Adrenal gland (tissue), 9 donors: ENCODE measurements at regions not wholly inside any gene's neighbourhood (a gene's known extent, or its start where the extent isn't known, plus 50 kb on each side); places are given as distances from the start of the nearest gene placed in this dataset.
A peak's percentile ranks its signal among the peaks of the same experiment; 100 is the strongest.

Source experiments
- DNase-seq, 7 donors: peaks; one replicate each; pipeline ENCODE4 v3.0.0-alpha.2; 2019 to 2020
- H3K27ac ChIP-seq, 5 donors: fragments of 200-600 bp; sonication (generic) in 4 of 5; 1 replicate in 3 of 5; 2 replicates in 2 of 5; pipeline versions ENCODE4 v1.5.1 to v1.8.0; 2016 to 2020; ENCODE audit warnings: mild to moderate bottlenecking in 1 of 5
- H3K27me3 ChIP-seq: fragments of 200-600 bp; 2 replicates; pipeline ENCODE4 v1.8.0; 2021
- H3K36me3 ChIP-seq, 2 donors: fragments of 200-600 bp; replicated peaks in 1 of 2; 1 replicate in 1 of 2; 2 replicates in 1 of 2; pipeline versions ENCODE4 v1.5.1 to v1.8.0; 2018 to 2022
- H3K4me1 ChIP-seq, 2 donors: fragments of 200-600 bp; replicated peaks in 1 of 2; 1 replicate in 1 of 2; 2 replicates in 1 of 2; pipeline versions ENCODE4 v1.5.1 to v1.8.0; 2018 to 2021
- H3K4me3 ChIP-seq, 4 donors: fragments of 200-600 bp; sonication (generic) in 3 of 4; one replicate each; pipeline ENCODE4 v1.5.1; 2016 to 2018
- H3K9me3 ChIP-seq, 3 donors: fragments of 200-600 bp; sonication (generic) in 1 of 3; replicated peaks in 1 of 3; 1 replicate in 2 of 3; 2 replicates in 1 of 3; pipeline versions ENCODE4 v1.5.1 to v1.8.0; 2016 to 2021
- CTCF ChIP-seq, 6 experiments: fragments of 450-650 bp in 4 of 6; fragments of 200-600 bp in 2 of 6; sonication (generic) in 1 of 6; IDR thresholded peaks; 1 replicate in 5 of 6; 2 replicates in 1 of 6; pipeline versions ENCODE4 v1.5.1 to v1.8.0; 2016 to 2021; ENCODE audit warnings: antibody characterized with exemption in 6 of 6, mild to moderate bottlenecking in 2 of 6, moderate library complexity in 1 of 6
- POLR2A ChIP-seq, 2 donors: fragments of 450-650 bp; IDR thresholded peaks; one replicate each; pipeline ENCODE4 v1.6.1; 2017; ENCODE audit warnings: antibody characterized with exemption in 2 of 2, mild to moderate bottlenecking in 2 of 2, moderate library complexity in 1 of 2
- WGBS, 4 donors: extraction: QIAGEN DNeasy Blood & Tissue Kit in 2 of 4; methylation state at CpG; one replicate each; pipeline versions ENCODE4 v1.1.5 to v1.1.7; 2013 to 2017; 5-methylcytosine and 5-hydroxymethylcytosine counted together
- intact Hi-C, 2 donors: fragments of 100-400 bp; cut with DNase I; formaldehyde crosslinking; loops; one replicate each; pipeline versions ENCODE4 v1.14.1 to v1.15.0; 2022 to 2023
- donor health status: healthy with polysubstance abuse.
- donor health status: Bipolar disorder and iron deficiency.
- donor health status: DM: yes; HTN: yes; CAD: no.
- donor health status: DM: no; HTN: no; CAD: no.
- donor health status: DM: no; HTN: no; CAD: no.

DNA sequence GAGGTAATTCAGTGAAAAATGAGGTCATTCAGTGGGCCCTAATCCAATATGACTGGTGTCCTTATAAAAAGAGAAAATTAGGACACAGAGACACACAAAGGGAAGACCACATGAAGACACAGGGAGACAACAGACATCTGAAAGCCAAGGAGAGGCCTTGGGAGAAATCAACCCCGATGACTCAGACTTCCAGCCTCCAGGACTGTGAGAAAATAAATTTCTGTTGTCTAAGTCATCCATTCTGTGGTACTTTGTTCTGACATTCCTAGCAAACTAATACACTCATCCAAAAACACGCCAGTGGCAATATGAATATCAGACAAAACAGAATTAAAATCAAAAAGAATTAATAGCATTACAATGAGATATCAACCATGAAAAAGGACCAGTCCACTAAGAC, 303.7 kb downstream of the SS18 start:
- peak; percentile 26 to 59 (median 51) for DNase-seq
- H3K9me3 ChIP-seq: no peaks in the 10 kb centered on the region
- H3K36me3 ChIP-seq: no peaks in the 10 kb centered on the region
- intact Hi-C loops: no loop called here
- WGBS, 4 donors: 40 to 47% (median 45%) methylated on average over 2 of the region's 2 CpGs
- no peaks in the 10 kb centered on the region for H3K4me1 ChIP-seq
- TF ChIP-seq CTCF (IDR thresholded peaks at IDR 0.05): no peak
- TF ChIP-seq POLR2A (IDR thresholded peaks at IDR 0.05): no peak
- H3K4me3 ChIP-seq: no peak overlapping the region
- H3K27me3 ChIP-seq: no peaks in the 10 kb centered on the region
- H3K27ac ChIP-seq: no peak overlapping the region

- TF ChIP-seq POLR2A (IDR thresholded peaks at IDR 0.05) (no peak), CTCF (IDR thresholded peaks at IDR 0.05) (no peak)
- no peaks in the 10 kb centered on the region for H3K36me3 ChIP-seq
- H3K4me1 ChIP-seq: no peaks in the 10 kb centered on the region
- WGBS, 4 donors: 83 to 87% (median 84%) methylated on average over 7 of the region's 7 CpGs
- DNase-seq: no peak
- H3K9me3 ChIP-seq: no peaks in the 10 kb centered on the region
- H3K27ac ChIP-seq: no peak overlapping the region
- intact Hi-C loops: no loop called here
- no peak overlapping the region for H3K4me3 ChIP-seq
- H3K27me3 ChIP-seq: no peaks in the 10 kb centered on the region
Measured at GRCh38 chr18:25780105-25780504, 310.3 kb downstream of the SS18 start.

DNA sequence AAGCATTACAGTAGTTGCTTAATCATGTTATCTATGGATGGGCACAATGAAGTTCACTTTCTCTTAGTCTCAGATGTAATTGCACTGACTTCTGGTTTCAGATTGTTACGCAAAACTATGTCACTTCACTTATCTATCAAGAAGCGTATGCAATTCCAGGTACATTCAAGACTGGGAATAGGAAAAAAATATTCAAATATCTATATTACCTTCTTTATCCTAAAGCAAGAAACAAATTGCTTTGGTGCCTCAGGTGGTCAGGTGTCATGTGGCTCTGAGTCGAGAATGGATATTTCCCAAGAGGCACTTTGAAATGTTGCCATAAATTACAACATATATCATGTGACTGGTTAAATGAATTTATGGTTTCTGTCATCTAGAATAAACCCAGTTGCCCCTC, 318.6 kb downstream of the SS18 start:
- DNase-seq: no peak
- Histone ChIP-seq H3K36me3 (no peaks in the 10 kb centered on the region), H3K4me1 (no peaks in the 10 kb centered on the region), H3K27me3 (no peaks in the 10 kb centered on the region), H3K9me3 (no peaks in the 10 kb centered on the region), H3K27ac (no peak overlapping the region), H3K4me3 (no peak overlapping the region)
- WGBS, 4 donors: 84 to 89% (median 87%) methylated on average over 3 of the region's 3 CpGs
- intact Hi-C loops: no loop called here
- TF ChIP-seq CTCF (IDR thresholded peaks at IDR 0.05) (no peak), POLR2A (IDR thresholded peaks at IDR 0.05) (no peak)

GRCh38 chr18:25764777-25765176, 325.6 kb downstream of the SS18 start:
- WGBS, 4 donors: 79 to 87% (median 83%) methylated on average over 4 of the region's 4 CpGs
- Histone ChIP-seq H3K4me1 (no peaks in the 10 kb centered on the region), H3K4me3 (no peak overlapping the region), H3K36me3 (no peaks in the 10 kb centered on the region), H3K9me3 (no peaks in the 10 kb centered on the region), H3K27me3 (no peaks in the 10 kb centered on the region), H3K27ac (no peak overlapping the region)
- DNase-seq: no peak
- TF ChIP-seq POLR2A (IDR thresholded peaks at IDR 0.05): no peak
- TF ChIP-seq CTCF (IDR thresholded peaks at IDR 0.05): no peak
- intact Hi-C loops: loop anchor here in 1 of 2 donors (10.0 kb wide), 1 partner anchor 420 kb away; no protein-coding TSS in a partner anchor
